HepG2 (cell line): ENCODE measurements at regions not wholly inside any gene's neighbourhood (a gene's known extent, or its start where the extent isn't known, plus 50 kb on each side); places are given as distances from the start of the nearest gene placed in this dataset.

Source experiments
- CERS6 ChIP-seq: sonication (generic); formaldehyde crosslinking; IDR thresholded peaks from 2 replicates; pipeline ENCODE4 v1.5.0; 2020; ENCODE audit warnings: missing genetic modification reagents
- DZIP1 ChIP-seq: sonication (generic); formaldehyde crosslinking; IDR thresholded peaks from 2 replicates; pipeline ENCODE4 v1.5.0; 2020; ENCODE audit warnings: mild to moderate bottlenecking, missing genetic modification reagents
- GPN1 ChIP-seq: sonication (generic); formaldehyde crosslinking; IDR thresholded peaks from 2 replicates; pipeline ENCODE4 v1.5.1; 2020; ENCODE audit warnings: missing genetic modification reagents, borderline replicate concordance
- KDM5A ChIP-seq: fragments of 200-600 bp; sonication (generic); IDR thresholded peaks from 2 replicates; pipeline ENCODE4 v1.7.0; 2018; ENCODE audit warnings: antibody characterized with exemption, mild to moderate bottlenecking, low read length, borderline replicate concordance
- KDM5B ChIP-seq: sonication (generic); formaldehyde crosslinking; IDR thresholded peaks from 2 replicates; pipeline ENCODE4 v1.4.0; 2020; ENCODE audit warnings: missing genetic modification reagents, mild to moderate bottlenecking, borderline replicate concordance
- SIN3B ChIP-seq: fragments of 150-350 bp; IDR thresholded peaks from 2 replicates; pipeline ENCODE4 v1.6.1; 2014; ENCODE audit warnings: low read length
- SKI ChIP-seq: fragments of 450-650 bp; IDR thresholded peaks from one replicate; pipeline ENCODE4 v1.6.1; 2018; ENCODE audit warnings: mild to moderate bottlenecking; ENCODE audit not compliant: partially characterized antibody
- SRSF1 ChIP-seq: fragments of 200-400 bp; formaldehyde crosslinking; optimal IDR thresholded peaks from 2 replicates; pipeline ENCODE3; 2017; ENCODE audit warnings: mild to moderate bottlenecking, low read depth, low read length, moderate library complexity
- TERF1 ChIP-seq: sonication (generic); formaldehyde crosslinking; IDR thresholded peaks from 2 replicates; pipeline ENCODE4 v1.8.0; 2022; ENCODE audit warnings: mild to moderate bottlenecking, missing genetic modification reagents, moderate library complexity
- TOPORS ChIP-seq: sonication (generic); formaldehyde crosslinking; IDR thresholded peaks from 2 replicates; pipeline ENCODE4 v1.8.0; 2023; ENCODE audit warnings: mild to moderate bottlenecking, missing genetic modification reagents
- WIZ ChIP-seq: sonication (generic); formaldehyde crosslinking; IDR thresholded peaks from 2 replicates; pipeline ENCODE4 v1.5.1; 2020; ENCODE audit warnings: mild to moderate bottlenecking, missing genetic modification reagents
- ZFP41 ChIP-seq: sonication (generic); formaldehyde crosslinking; IDR thresholded peaks from 2 replicates; pipeline ENCODE4 v1.4.0; 2020; ENCODE audit warnings: mild to moderate bottlenecking, missing genetic modification reagents, borderline replicate concordance
- ZNF12 ChIP-seq: sonication (generic); formaldehyde crosslinking; IDR thresholded peaks from 2 replicates; pipeline ENCODE4 v1.5.0; 2020; ENCODE audit warnings: missing genetic modification reagents
- ZNF234 ChIP-seq: sonication (generic); formaldehyde crosslinking; conservative IDR thresholded peaks from 2 replicates; pipeline ENCODE4 v1.5.1; 2020; ENCODE audit warnings: mild to moderate bottlenecking, missing genetic modification reagents
- ZNF326 ChIP-seq: sonication (generic); formaldehyde crosslinking; IDR thresholded peaks from 2 replicates; pipeline ENCODE4 v1.4.0; 2020; ENCODE audit warnings: missing genetic modification reagents, borderline replicate concordance
- ZNF367 ChIP-seq: sonication (generic); formaldehyde crosslinking; IDR thresholded peaks from 2 replicates; pipeline ENCODE4 v1.4.0; 2020; ENCODE audit warnings: missing genetic modification reagents, borderline replicate concordance
- ZNF550 ChIP-seq: sonication (generic); formaldehyde crosslinking; IDR thresholded peaks from 2 replicates; pipeline ENCODE4 v1.4.0; 2020; ENCODE audit warnings: mild to moderate bottlenecking, missing genetic modification reagents, borderline replicate concordance
- ZNF672 ChIP-seq: sonication (generic); formaldehyde crosslinking; IDR thresholded peaks from 2 replicates; pipeline ENCODE4 v1.8.1; 2022; ENCODE audit warnings: missing genetic modification reagents
- ZNF772 ChIP-seq: sonication (generic); formaldehyde crosslinking; IDR thresholded peaks from 2 replicates; pipeline ENCODE4 v1.5.0; 2020; ENCODE audit warnings: mild to moderate bottlenecking, missing genetic modification reagents
- ZNF83 ChIP-seq: sonication (generic); formaldehyde crosslinking; IDR thresholded peaks from 2 replicates; pipeline ENCODE4 v1.4.0; 2020; ENCODE audit warnings: missing genetic modification reagents, mild to moderate bottlenecking, borderline replicate concordance
- ZSCAN29 ChIP-seq: sonication (generic); formaldehyde crosslinking; conservative IDR thresholded peaks from 2 replicates; pipeline ENCODE4 v1.4.0; 2020; ENCODE audit warnings: mild to moderate bottlenecking, missing genetic modification reagents
- TF ChIP-seq, protein P1 (sequence below): sonication (generic); formaldehyde crosslinking; IDR thresholded peaks from 2 replicates; pipeline ENCODE4 v1.5.1; 2020; ENCODE audit warnings: missing genetic modification reagents, mild to moderate bottlenecking, borderline replicate concordance

- TF ChIP-seq TOPORS (no peak; the same call in 1 of the 2 replicates), CERS6 (CRISPR knock-in tag) (no peak), GPN1 (no peak), TERF1 (CRISPR knock-in tag) (no peak), ZSCAN29 (CRISPR knock-in tag) (peak; percentile 77; the same call in 1 of the 2 replicates), WIZ (no peak), ZNF550 (CRISPR knock-in tag) (no peak), ZNF772 (CRISPR knock-in tag) (peak; percentile 85), SKI (peak; percentile 73), ZNF83 (no peak), ZNF672 (CRISPR knock-in tag) (no peak), ZNF234 (CRISPR knock-in tag) (no peak), KDM5B (CRISPR knock-in tag) (no peak), ZFP41 (CRISPR knock-in tag) (no peak), SRSF1 (no peak), ZNF367 (CRISPR knock-in tag) (peak; percentile 48; the same call in 1 of the 2 replicates), KDM5A (no peak), SIN3B (no peak), DZIP1 (CRISPR knock-in tag) (no peak), ZNF12 (CRISPR knock-in tag) (0 out of 2 replicates have a peak, but pooled peaks have one; percentile 37), ZNF326 (CRISPR knock-in tag) (no peak)
- TF ChIP-seq, protein P1, sequence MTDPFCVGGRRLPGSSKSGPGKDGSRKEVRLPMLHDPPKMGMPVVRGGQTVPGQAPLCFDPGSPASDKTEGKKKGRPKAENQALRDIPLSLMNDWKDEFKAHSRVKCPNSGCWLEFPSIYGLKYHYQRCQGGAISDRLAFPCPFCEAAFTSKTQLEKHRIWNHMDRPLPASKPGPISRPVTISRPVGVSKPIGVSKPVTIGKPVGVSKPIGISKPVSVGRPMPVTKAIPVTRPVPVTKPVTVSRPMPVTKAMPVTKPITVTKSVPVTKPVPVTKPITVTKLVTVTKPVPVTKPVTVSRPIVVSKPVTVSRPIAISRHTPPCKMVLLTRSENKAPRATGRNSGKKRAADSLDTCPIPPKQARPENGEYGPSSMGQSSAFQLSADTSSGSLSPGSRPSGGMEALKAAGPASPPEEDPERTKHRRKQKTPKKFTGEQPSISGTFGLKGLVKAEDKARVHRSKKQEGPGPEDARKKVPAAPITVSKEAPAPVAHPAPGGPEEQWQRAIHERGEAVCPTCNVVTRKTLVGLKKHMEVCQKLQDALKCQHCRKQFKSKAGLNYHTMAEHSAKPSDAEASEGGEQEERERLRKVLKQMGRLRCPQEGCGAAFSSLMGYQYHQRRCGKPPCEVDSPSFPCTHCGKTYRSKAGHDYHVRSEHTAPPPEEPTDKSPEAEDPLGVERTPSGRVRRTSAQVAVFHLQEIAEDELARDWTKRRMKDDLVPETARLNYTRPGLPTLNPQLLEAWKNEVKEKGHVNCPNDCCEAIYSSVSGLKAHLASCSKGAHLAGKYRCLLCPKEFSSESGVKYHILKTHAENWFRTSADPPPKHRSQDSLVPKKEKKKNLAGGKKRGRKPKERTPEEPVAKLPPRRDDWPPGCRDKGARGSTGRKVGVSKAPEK (CRISPR knock-in tag) = no peak
Measured at GRCh38 chr5:74916831-74917710, 50.9 kb upstream of the FAM169A start (continued).
